DND-41 (cell line): ENCODE measurements at regions not wholly inside any gene's neighbourhood (a gene's known extent, or its start where the extent isn't known, plus 50 kb on each side); places are given as distances from the start of the nearest gene placed in this dataset.
"Not testable (repeated sequence)": the region's sequence is repeated elsewhere in the genome, so short reads cannot be mapped to it uniquely, and the experiment has no call there.

Experiments
- CTCF ChIP-seq: IDR thresholded peaks from 2 replicates; pipeline ENCODE4 v1.5.1; 2012; ENCODE audit warnings: borderline replicate concordance, low read length, moderate library complexity, mild to moderate bottlenecking; ENCODE audit not compliant: poor library complexity, severe bottlenecking; ENCODE audit errors: extremely low read depth
- EZH2 ChIP-seq: IDR thresholded peaks from 3 replicates; pipeline ENCODE4 v1.6.1; 2012; ENCODE audit warnings: borderline replicate concordance, low read depth, mild to moderate bottlenecking, moderate library complexity, low read length, inconsistent platforms; ENCODE audit not compliant: severe bottlenecking

- TF ChIP-seq CTCF, EZH2: not testable (repeated sequence)
Measured at GRCh38 chr22:12168044-12168443, 3359.9 kb upstream of the OR11H1 start.
